Left hindlimb (tissue), 1 donor: ENCODE measurements at regions not wholly inside any gene's neighbourhood (a gene's known extent, or its start where the extent isn't known, plus 50 kb on each side); places are given as distances from the start of the nearest gene placed in this dataset.

Experiments used
- DNase-seq: peaks from one replicate; pipeline ENCODE4 v3.0.0-alpha.2; 2018

- peak; percentile 59 for DNase-seq
Measured at GRCh38 chr11:121723246-121723741, 270.5 kb upstream of the SORL1-AS1 start.

- peak; percentile 95 for DNase-seq
Measured at GRCh38 chr11:121722431-121723245, 269.9 kb upstream of the SORL1-AS1 start.

- DNase-seq, result no peak
Measured at GRCh38 chr11:121721961-121722360, 269.2 kb upstream of the SORL1-AS1 start.

GRCh38 chr11:121721448-121721847 is 268.7 kb upstream of the SORL1-AS1 start:
- no peak for DNase-seq

- no peak for DNase-seq
Measured at GRCh38 chr11:121717296-121717695, 264.5 kb upstream of the SORL1-AS1 start.

GRCh38 chr11:121716060-121716459 is 263.3 kb upstream of the SORL1-AS1 start:
- no peak for DNase-seq

- peak; percentile 58 for DNase-seq
Measured at GRCh38 chr11:121715405-121715804, 262.6 kb upstream of the SORL1-AS1 start.

- DNase-seq, result no peak
Measured at GRCh38 chr11:121714351-121714750, 261.6 kb upstream of the SORL1-AS1 start.

- no peak for DNase-seq
Measured at GRCh38 chr11:121711939-121712338, 259.2 kb upstream of the SORL1-AS1 start.

- DNase-seq, result no peak
Measured at GRCh38 chr11:121711236-121711635, 258.5 kb upstream of the SORL1-AS1 start.

- no peak for DNase-seq
Measured at GRCh38 chr11:121706884-121707420, 254.2 kb upstream of the SORL1-AS1 start.

GRCh38 chr11:121703201-121703600 is 250.4 kb upstream of the SORL1-AS1 start:
- no peak for DNase-seq

GRCh38 chr11:121700968-121701367 is 248.2 kb upstream of the SORL1-AS1 start:
- no peak for DNase-seq

GRCh38 chr11:121699801-121700200 is 247.0 kb upstream of the SORL1-AS1 start:
- DNase-seq, result no peak

- DNase-seq, result no peak
Measured at GRCh38 chr11:121696931-121697670, 244.3 kb upstream of the SORL1-AS1 start.

GRCh38 chr11:121696177-121696871 is 243.6 kb upstream of the SORL1-AS1 start:
- peak; percentile 66 for DNase-seq

- DNase-seq, result no peak
Measured at GRCh38 chr11:121692236-121692635, 239.5 kb upstream of the SORL1-AS1 start.

GRCh38 chr11:121688860-121689614 is 236.3 kb upstream of the SORL1-AS1 start:
- DNase-seq, result no peak

GRCh38 chr11:121688055-121688491 is 235.3 kb upstream of the SORL1-AS1 start:
- DNase-seq, result peak; percentile 77

GRCh38 chr11:121683791-121684190 is 231.0 kb upstream of the SORL1-AS1 start:
- no peak for DNase-seq
